Pancreas (tissue), 10 donors: ENCODE measurements at regions not wholly inside any gene's neighbourhood (a gene's known extent, or its start where the extent isn't known, plus 50 kb on each side); places are given as distances from the start of the nearest gene placed in this dataset.
A peak's percentile ranks its signal among the peaks of the same experiment; 100 is the strongest.
"Not testable (repeated sequence)": the region's sequence is repeated elsewhere in the genome, so short reads cannot be mapped to it uniquely, and the experiment has no call there.

Source experiments
- ATAC-seq, 4 donors: fragments of 200-7000 bp; cut with Tn5 transposase; one replicate each; pipeline versions ENCODE4 v1.8.0 to v1.9.1; 2020; ENCODE audit warnings: mild to moderate bottlenecking in 4 of 4, moderate library complexity in 4 of 4
- DNase-seq, 6 donors: peaks; one replicate each; pipeline ENCODE4 v3.0.0-alpha.2; 2020
- FAIRE-seq: peaks from 2 replicates; lab custom pipeline; 2012; peaks lifted over from hg19 to GRCh38; lab: Jason Lieb, UNC
- H3K27ac ChIP-seq, 4 donors: fragments of 200-600 bp; sonication (generic); 1 replicate in 3 of 4; 2 replicates in 1 of 4; pipeline versions ENCODE4 v1.5.0 to v1.8.0; 2020
- H3K27me3 ChIP-seq, 4 donors: fragments of 200-600 bp; one replicate each; pipeline ENCODE4 v1.8.0; 2021
- H3K36me3 ChIP-seq, 3 donors: fragments of 200-600 bp; sonication (generic) in 1 of 3; one replicate each; pipeline versions ENCODE4 v1.5.0 to v1.8.0; 2020 to 2021
- H3K4me1 ChIP-seq, 3 donors: fragments of 200-600 bp; one replicate each; pipeline ENCODE4 v1.8.0; 2021
- H3K4me3 ChIP-seq, 4 donors: fragments of 200-600 bp; sonication (generic) in 2 of 4; one replicate each; pipeline versions ENCODE4 v1.5.0 to v1.8.0; 2020 to 2021
- H3K9me3 ChIP-seq, 4 donors: fragments of 200-600 bp; one replicate each; pipeline ENCODE4 v1.8.0; 2021
- WGBS, 2 donors: extraction: QIAGEN DNeasy Blood & Tissue Kit; methylation state at CpG; one replicate each; pipeline ENCODE4 v1.1.7; 2013; 5-methylcytosine and 5-hydroxymethylcytosine counted together
- intact Hi-C, 3 donors: fragments of 100-400 bp; cut with DNase I; formaldehyde crosslinking; loops; one replicate each; pipeline versions ENCODE4 v1.11.1 to v1.14.2; 2022
- TF ChIP-seq, protein P1 (sequence below), 4 donors: fragments of 200-600 bp; sonication (generic) in 3 of 4; IDR thresholded peaks; one replicate each; pipeline versions ENCODE4 v1.5.0 to v1.8.0; 2021; ENCODE audit warnings: antibody characterized with exemption in 4 of 4
- donor health status: healthy with polysubstance abuse.
- donor health status: DM: no; HTN: no; CAD: no; lungs with moderate emphysema.
- donor health status: DM: no; HTN: no; CAD: no.
- donor health status: control.
- donor health status: control.
- donor health status: Bipolar disorder and iron deficiency.
- donor health status: DM: yes; HTN: yes; CAD: no.
- donor health status: DM: no; HTN: no; CAD: no.
- donor health status: DM: no; HTN: no; CAD: no.
- donor health status: DM: yes; HTN: yes; CAD: no.

DNA sequence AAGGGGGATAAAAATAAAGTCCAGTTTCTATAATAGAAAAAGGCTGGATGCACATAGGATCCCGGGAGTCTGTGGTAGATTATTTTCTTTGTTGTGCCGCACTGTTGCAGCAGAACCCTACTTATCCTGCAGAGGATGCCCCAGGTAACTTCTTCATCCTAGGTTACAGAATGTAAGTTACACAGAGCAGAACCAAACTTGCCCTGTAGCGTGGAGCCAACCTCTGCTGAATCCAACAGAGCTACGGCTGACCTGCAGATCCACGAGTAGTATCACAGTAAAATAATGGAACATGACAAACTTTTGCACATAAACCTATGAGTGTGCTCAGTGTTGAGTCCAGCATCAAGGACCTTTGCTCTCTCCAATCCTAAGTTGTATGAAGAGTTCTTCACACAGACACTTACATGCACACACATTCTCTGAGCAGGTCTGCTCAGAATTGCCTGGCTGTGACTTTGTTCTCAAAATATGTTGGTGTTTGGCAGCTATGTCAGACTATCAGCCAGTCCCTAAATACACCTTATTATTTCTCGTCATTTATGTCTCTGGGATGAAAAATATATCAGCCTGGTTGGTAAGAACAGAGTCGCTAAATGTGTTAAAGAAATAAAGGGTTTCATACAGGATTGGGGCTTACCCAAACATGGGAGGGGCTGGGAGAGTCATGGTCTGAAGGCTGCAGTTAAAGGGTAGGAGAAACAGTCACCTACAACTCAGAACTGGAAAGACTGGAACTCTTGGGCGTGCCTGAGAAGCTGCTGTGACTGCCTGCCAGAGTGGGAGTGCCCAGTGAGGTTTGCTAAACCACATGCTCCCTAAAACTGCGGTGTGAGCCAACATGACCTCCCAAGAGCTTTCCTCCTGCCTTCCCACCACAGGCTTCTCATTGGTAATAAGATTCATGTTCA lies 165.1 kb upstream of the SLC24A3 start:
- ATAC-seq (peak in 3 of 4 donors; percentile 24 to 76 (median 60)), DNase-seq (peak in 1 of 6 donors; percentile 14), FAIRE-seq (no peak)
- Histone ChIP-seq H3K27me3 (no peaks in the 10 kb centered on the region), H3K36me3 (no peaks in the 10 kb centered on the region), H3K9me3 (no peaks in the 10 kb centered on the region), H3K27ac (no peak overlapping the region), H3K4me3 (no peak overlapping the region), H3K4me1 (no peaks in the 10 kb centered on the region)
- intact Hi-C loops = no loop called here
- TF ChIP-seq, protein P1, sequence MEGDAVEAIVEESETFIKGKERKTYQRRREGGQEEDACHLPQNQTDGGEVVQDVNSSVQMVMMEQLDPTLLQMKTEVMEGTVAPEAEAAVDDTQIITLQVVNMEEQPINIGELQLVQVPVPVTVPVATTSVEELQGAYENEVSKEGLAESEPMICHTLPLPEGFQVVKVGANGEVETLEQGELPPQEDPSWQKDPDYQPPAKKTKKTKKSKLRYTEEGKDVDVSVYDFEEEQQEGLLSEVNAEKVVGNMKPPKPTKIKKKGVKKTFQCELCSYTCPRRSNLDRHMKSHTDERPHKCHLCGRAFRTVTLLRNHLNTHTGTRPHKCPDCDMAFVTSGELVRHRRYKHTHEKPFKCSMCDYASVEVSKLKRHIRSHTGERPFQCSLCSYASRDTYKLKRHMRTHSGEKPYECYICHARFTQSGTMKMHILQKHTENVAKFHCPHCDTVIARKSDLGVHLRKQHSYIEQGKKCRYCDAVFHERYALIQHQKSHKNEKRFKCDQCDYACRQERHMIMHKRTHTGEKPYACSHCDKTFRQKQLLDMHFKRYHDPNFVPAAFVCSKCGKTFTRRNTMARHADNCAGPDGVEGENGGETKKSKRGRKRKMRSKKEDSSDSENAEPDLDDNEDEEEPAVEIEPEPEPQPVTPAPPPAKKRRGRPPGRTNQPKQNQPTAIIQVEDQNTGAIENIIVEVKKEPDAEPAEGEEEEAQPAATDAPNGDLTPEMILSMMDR (IDR thresholded peaks at IDR 0.05) = no peak
- 54 to 70% methylated on average over 9 of the region's 9 CpGs for WGBS, 2 donors

DNA sequence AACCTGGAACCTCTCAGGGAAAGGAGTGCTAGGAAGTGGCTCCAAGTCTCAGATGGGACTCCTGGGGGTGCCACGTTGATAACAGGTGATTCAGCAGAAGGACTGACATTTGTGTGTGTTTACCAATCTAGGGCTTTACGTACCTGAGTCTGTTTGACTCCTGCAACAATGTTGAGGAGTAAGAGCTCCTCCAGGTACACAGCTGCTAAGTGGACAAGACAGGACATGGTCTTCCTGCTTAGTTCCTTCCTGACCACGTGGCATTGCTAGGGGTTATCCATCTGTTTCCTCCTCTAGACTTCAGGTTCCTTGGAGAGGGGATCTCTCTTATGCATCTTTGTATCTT lies 164.5 kb upstream of the SLC24A3 start:
- Histone ChIP-seq H3K4me3 (no peak overlapping the region), H3K36me3 (no peaks in the 10 kb centered on the region), H3K27me3 (no peaks in the 10 kb centered on the region), H3K4me1 (no peaks in the 10 kb centered on the region), H3K27ac (no peak overlapping the region), H3K9me3 (no peaks in the 10 kb centered on the region)
- intact Hi-C loops = no loop called here
- TF ChIP-seq, protein P1 (IDR thresholded peaks at IDR 0.05) = no peak
- no peak for FAIRE-seq
- ATAC-seq = no peak
- no peak for DNase-seq
- 39 to 42% methylated on average over 3 of the region's 3 CpGs for WGBS, 2 donors

DNA sequence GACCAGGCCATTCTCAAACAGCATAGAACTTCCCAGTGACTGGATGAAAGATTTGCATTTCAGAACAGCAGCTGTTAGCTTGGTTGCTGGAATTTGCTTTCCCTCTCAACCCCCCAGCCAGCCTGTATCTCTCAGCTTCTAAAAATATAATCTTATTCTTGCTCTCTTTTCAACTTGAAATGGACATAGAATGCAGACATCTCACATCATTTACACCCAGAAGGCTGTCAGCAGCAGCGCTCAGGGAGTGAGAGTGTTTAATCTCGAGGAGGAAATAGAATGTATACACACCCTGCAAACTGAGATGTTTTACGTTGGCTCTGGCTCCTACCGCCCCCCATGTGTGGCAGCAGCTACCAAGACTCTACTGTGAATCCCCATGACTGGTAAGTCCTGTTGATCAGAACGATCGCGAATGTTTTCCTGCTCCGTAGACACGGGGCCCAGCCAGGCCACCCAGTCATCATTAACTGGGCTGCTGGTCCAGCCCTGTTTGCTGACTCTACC lies 163.4 kb upstream of the SLC24A3 start:
- H3K4me3 ChIP-seq = no peak overlapping the region
- WGBS, 2 donors = 59 to 64% methylated on average over 9 of the region's 9 CpGs
- FAIRE-seq = no peak
- H3K9me3 ChIP-seq = no peaks in the 10 kb centered on the region
- H3K4me1 ChIP-seq = no peaks in the 10 kb centered on the region
- TF ChIP-seq, protein P1 (IDR thresholded peaks at IDR 0.05) = no peak
- H3K27ac ChIP-seq = no peak overlapping the region
- intact Hi-C loops = no loop called here
- no peak for ATAC-seq
- H3K27me3 ChIP-seq = no peaks in the 10 kb centered on the region
- no peaks in the 10 kb centered on the region for H3K36me3 ChIP-seq
- DNase-seq = no peak

DNA sequence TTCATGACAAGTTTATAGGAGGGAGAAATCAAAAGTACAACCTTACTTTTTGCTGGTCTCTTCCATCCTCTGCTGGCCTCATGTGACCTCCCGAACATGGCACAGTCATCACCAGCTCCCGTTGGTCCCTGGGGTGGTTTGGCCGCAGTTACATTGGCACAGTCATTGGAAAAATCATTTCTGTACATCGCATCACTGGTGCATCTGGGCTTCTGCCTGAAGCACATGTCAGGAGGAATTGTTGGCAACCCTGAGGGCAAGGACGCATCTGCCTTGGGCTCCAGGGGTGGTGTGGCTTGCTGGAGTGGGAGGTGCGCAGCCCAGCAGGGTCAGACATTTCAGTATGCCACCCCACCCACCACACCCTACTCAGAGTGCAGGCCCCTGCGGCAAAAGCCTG lies 162.9 kb upstream of the SLC24A3 start:
- H3K27me3 ChIP-seq = no peaks in the 10 kb centered on the region
- WGBS, 2 donors = 81 to 92% methylated on average over 7 of the region's 7 CpGs
- no peaks in the 10 kb centered on the region for H3K9me3 ChIP-seq
- ATAC-seq = no peak
- H3K4me3 ChIP-seq = no peak overlapping the region
- no peak for DNase-seq
- no peaks in the 10 kb centered on the region for H3K36me3 ChIP-seq
- H3K27ac ChIP-seq = no peak overlapping the region
- FAIRE-seq = no peak
- intact Hi-C loops = no loop called here
- TF ChIP-seq, protein P1 (IDR thresholded peaks at IDR 0.05) = no peak
- H3K4me1 ChIP-seq = no peaks in the 10 kb centered on the region

DNA sequence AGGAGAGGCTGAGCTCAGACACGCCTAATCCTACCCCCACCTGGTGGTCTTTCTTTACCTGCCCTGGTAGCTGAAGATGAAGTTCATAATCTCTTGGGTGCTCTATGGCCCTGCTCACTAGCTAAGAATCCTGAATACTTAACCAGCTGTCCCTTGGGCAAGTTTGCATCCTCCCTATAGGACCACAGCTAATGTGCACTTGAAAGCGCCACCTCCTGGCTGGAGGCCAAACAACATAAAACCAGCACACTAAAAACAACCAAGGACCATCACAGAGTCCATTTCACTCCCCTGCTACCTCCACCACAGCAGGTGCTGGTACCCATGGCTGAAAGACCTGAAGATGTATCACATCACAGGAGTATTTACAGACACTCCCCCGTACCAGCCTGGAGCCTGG lies 155.5 kb upstream of the SLC24A3 start:
- DNase-seq (no peak), ATAC-seq (no peak), FAIRE-seq (no peak)
- no peak overlapping the region for H3K27ac ChIP-seq
- 74 to 82% methylated on average over 3 of the region's 3 CpGs for WGBS, 2 donors
- no peaks in the 10 kb centered on the region for H3K4me1 ChIP-seq
- H3K4me3 ChIP-seq = no peak overlapping the region
- intact Hi-C loops = no loop called here
- TF ChIP-seq, protein P1 (IDR thresholded peaks at IDR 0.05) = no peak
- H3K27me3 ChIP-seq = no peaks in the 10 kb centered on the region
- H3K36me3 ChIP-seq = no peaks in the 10 kb centered on the region
- H3K9me3 ChIP-seq = no peaks in the 10 kb centered on the region

DNA sequence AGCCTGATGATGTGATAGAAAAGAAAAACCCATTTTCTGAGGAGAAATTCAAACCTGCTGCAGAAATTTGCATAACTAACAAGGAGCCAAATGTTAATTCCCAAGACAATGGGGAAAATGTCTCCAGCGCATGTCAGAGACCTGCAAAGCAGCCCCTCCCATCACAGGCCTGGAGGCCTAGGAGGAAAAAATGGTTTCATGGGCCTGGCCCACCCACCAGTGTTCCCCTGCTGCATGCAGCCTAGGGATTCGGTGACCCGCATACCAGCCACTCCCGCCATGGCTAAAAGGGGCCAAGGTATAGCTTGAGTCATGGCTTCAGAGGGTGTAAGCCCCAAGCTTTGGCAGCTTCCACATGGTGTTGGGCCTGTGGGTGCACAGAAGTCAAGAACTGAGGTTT lies 147.7 kb upstream of the SLC24A3 start:
- WGBS, 2 donors = 73 to 79% methylated on average over 4 of the region's 4 CpGs
- H3K36me3 ChIP-seq, FAIRE-seq, H3K4me3 ChIP-seq, H3K27ac ChIP-seq, DNase-seq, H3K9me3 ChIP-seq, H3K4me1 ChIP-seq, ATAC-seq, intact Hi-C loops, H3K27me3 ChIP-seq: not testable (repeated sequence)
